H1 (cell line): ENCODE measurements at regions not wholly inside any gene's neighbourhood (a gene's known extent, or its start where the extent isn't known, plus 50 kb on each side); places are given as distances from the start of the nearest gene placed in this dataset.

Experiments used
- CEBPB ChIP-seq: IDR thresholded peaks from 2 replicates; pipeline ENCODE4 v1.6.1; 2012; ENCODE audit warnings: low read depth, low read length
- CHD7 ChIP-seq: fragments of 300-600 bp; sonication (generic); IDR thresholded peaks from 2 replicates; pipeline ENCODE4 v1.7.1; 2012; ENCODE audit warnings: low read length, moderate library complexity, mild to moderate bottlenecking, inconsistent platforms; ENCODE audit not compliant: insufficient replicate concordance
- NRF1 ChIP-seq: IDR thresholded peaks from 2 replicates; pipeline ENCODE4 v1.6.1; 2011; ENCODE audit warnings: mild to moderate bottlenecking, low read depth, low read length, improper control_type of control experiment
- POLR2A ChIP-seq, 2 experiments: IDR thresholded peaks; 1 replicate in 1 of 2; 2 replicates in 1 of 2; pipeline ENCODE4 v1.6.1; 2011; ENCODE audit warnings: low read depth in 2 of 2, low read length in 2 of 2, mild to moderate bottlenecking in 2 of 2; ENCODE audit errors: control extremely low read depth in 1 of 2
- TF ChIP-seq, protein P1 (sequence below): IDR thresholded peaks from 2 replicates; pipeline ENCODE4 v1.6.1; 2012; ENCODE audit warnings: low read length, inconsistent platforms

DNA sequence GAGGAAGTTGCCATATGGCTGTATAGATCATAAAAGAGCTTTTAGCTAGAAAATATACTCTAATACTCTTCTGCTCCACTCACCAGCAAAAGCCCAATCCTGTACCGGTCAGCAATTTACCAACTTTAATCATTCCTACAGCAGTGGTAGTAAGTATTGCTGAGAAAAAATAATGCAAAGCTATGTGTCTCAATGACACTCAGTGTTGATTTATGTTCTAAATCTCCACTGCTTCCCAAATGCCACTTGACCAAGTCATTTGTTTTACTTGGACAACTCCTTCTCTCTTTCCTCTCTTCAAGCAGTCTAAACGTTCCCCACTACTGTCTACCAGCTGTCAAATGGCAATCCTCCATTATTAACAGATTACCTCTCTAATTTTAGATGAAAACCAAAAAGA, 201.8 kb upstream of the GK2 start (continued):
- TF ChIP-seq CHD7 (no peak), POLR2A (IDR thresholded peaks at IDR 0.05; ENCODE audit: control extremely low read depth in 1 of 2, low read depth in 2 of 2, low read length in 2 of 2) (no peak), CEBPB (no peak), NRF1 (no peak)
- TF ChIP-seq, protein P1, sequence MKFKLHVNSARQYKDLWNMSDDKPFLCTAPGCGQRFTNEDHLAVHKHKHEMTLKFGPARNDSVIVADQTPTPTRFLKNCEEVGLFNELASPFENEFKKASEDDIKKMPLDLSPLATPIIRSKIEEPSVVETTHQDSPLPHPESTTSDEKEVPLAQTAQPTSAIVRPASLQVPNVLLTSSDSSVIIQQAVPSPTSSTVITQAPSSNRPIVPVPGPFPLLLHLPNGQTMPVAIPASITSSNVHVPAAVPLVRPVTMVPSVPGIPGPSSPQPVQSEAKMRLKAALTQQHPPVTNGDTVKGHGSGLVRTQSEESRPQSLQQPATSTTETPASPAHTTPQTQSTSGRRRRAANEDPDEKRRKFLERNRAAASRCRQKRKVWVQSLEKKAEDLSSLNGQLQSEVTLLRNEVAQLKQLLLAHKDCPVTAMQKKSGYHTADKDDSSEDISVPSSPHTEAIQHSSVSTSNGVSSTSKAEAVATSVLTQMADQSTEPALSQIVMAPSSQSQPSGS = no peak
